K562 (cell line): ENCODE measurements at regions not wholly inside any gene's neighbourhood (a gene's known extent, or its start where the extent isn't known, plus 50 kb on each side); places are given as distances from the start of the nearest gene placed in this dataset.

Experiments used
- CTCF ChIP-seq, 3 experiments: IDR thresholded peaks in 2 of 3; conservative IDR thresholded peaks in 1 of 3; 2 replicates each; pipeline ENCODE4 v1.5.1; 2011 to 2012; ENCODE audit warnings: low read length in 3 of 3, mild to moderate bottlenecking in 3 of 3, control low read depth in 2 of 3, improper control_type of control experiment in 1 of 3, inconsistent platforms in 1 of 3, low read depth in 1 of 3, mixed read lengths in 1 of 3, moderate library complexity in 1 of 3; ENCODE audit not compliant: insufficient read depth in 2 of 3
- HMGXB4 ChIP-seq: sonication (generic); formaldehyde crosslinking; IDR thresholded peaks from 2 replicates; pipeline ENCODE4 v1.8.1; 2023; ENCODE audit warnings: mild to moderate bottlenecking, missing genetic modification reagents
- KAT2B ChIP-seq: IDR thresholded peaks from one replicate; pipeline ENCODE4 v1.6.1; 2012; ENCODE audit warnings: low read depth, mild to moderate bottlenecking, control low read depth, inconsistent platforms, low read length, moderate library complexity
- POLR2A ChIP-seq: fragments of 450-650 bp; conservative IDR thresholded peaks from 2 replicates; pipeline ENCODE4 v1.6.1; 2016
- RCOR1 ChIP-seq, 2 experiments: IDR thresholded peaks; 2 replicates each; pipeline ENCODE4 v1.6.1; 2012; ENCODE audit warnings: low read depth in 2 of 2, low read length in 2 of 2, borderline replicate concordance in 1 of 2, improper control_type of control experiment in 1 of 2
- SIN3A ChIP-seq, 2 experiments: fragments of 150-350 bp in 1 of 2; IDR thresholded peaks; 2 replicates each; pipeline ENCODE4 v1.6.1; 2011 to 2016; ENCODE audit warnings: borderline replicate concordance in 2 of 2, low read depth in 2 of 2, low read length in 2 of 2, mild to moderate bottlenecking in 2 of 2, moderate library complexity in 2 of 2; ENCODE audit not compliant: control insufficient read depth in 1 of 2
- TAF1 ChIP-seq: IDR thresholded peaks from 2 replicates; pipeline ENCODE4 v1.6.1; 2011; ENCODE audit warnings: mild to moderate bottlenecking, low read length, moderate library complexity; ENCODE audit not compliant: insufficient read depth, control insufficient read depth, severe bottlenecking; ENCODE audit errors: extremely low read depth
- TARDBP ChIP-seq: fragments of 450-650 bp; IDR thresholded peaks from 2 replicates; pipeline ENCODE4 v1.6.1; 2016
- TBP ChIP-seq: optimal IDR thresholded peaks from 2 replicates; pipeline ENCODE3; 2011; ENCODE audit warnings: low read depth, low read length, improper control_type of control experiment
- ZBTB49 ChIP-seq: sonication (generic); formaldehyde crosslinking; IDR thresholded peaks from 2 replicates; pipeline ENCODE4 v1.8.0; 2022; ENCODE audit warnings: missing genetic modification reagents, mild to moderate bottlenecking, borderline replicate concordance
- ZNF24 ChIP-seq: fragments of 450-650 bp; IDR thresholded peaks from 2 replicates; pipeline ENCODE4 v1.6.1; 2016
- ZNF253 ChIP-seq: fragments of 250-450 bp; sonication (Bioruptor Pico); conservative IDR thresholded peaks from 2 replicates; pipeline ENCODE4 v1.6.1; 2021; ENCODE audit warnings: mild to moderate bottlenecking
- ZNF511 ChIP-seq: sonication (generic); formaldehyde crosslinking; IDR thresholded peaks from 2 replicates; pipeline ENCODE4 v1.8.0; 2022; ENCODE audit warnings: mild to moderate bottlenecking, missing genetic modification reagents
- ZNF778 ChIP-seq: fragments of 450-650 bp; formaldehyde crosslinking; IDR thresholded peaks from 2 replicates; pipeline ENCODE4 v1.4.0; 2020; ENCODE audit warnings: mild to moderate bottlenecking, moderate library complexity

- no peak for TF ChIP-seq ZBTB49 (CRISPR knock-in tag)
- TF ChIP-seq HMGXB4 (CRISPR knock-in tag) = no peak
- no peak for TF ChIP-seq CTCF (IDR thresholded peaks at IDR 0.05 in 2 of 3, conservative IDR thresholded peaks at IDR 0.05 in 1 of 3; ENCODE audit: insufficient read depth in 2 of 3, low read depth in 1 of 3, low read length in 3 of 3)
- TF ChIP-seq KAT2B = no peak
- TF ChIP-seq SIN3A (IDR thresholded peaks at IDR 0.05; ENCODE audit: borderline replicate concordance in 2 of 2, control insufficient read depth in 1 of 2, low read depth in 2 of 2, low read length in 2 of 2) = no peak
- TF ChIP-seq ZNF778 (CRISPR knock-in tag) = no peak
- TF ChIP-seq TARDBP = no peak
- TF ChIP-seq ZNF253 = no peak
- no peak for TF ChIP-seq ZNF24
- no peak for TF ChIP-seq RCOR1 (IDR thresholded peaks at IDR 0.05; ENCODE audit: borderline replicate concordance in 1 of 2, low read depth in 2 of 2, low read length in 2 of 2)
- no peak for TF ChIP-seq TAF1
- no peak for TF ChIP-seq TBP
- no peak for TF ChIP-seq ZNF511
- TF ChIP-seq POLR2A = no peak
Measured at GRCh38 chr14:97390096-97390724, 593.0 kb downstream of the VRK1 start.
